ENCODE measurements at regions not wholly inside any gene's neighbourhood (a gene's known extent, or its start where the extent isn't known, plus 50 kb on each side); places are given as distances from the start of the nearest gene placed in this dataset.

- DNase-seq (ENCODE audit: low read depth in 3 of 3), result peak in 1 of 3 donors; percentile 3
These were observed 124.3 kb downstream of the TRIM29 start for GRCh38 chr11:120013325-120014250.

DNA sequence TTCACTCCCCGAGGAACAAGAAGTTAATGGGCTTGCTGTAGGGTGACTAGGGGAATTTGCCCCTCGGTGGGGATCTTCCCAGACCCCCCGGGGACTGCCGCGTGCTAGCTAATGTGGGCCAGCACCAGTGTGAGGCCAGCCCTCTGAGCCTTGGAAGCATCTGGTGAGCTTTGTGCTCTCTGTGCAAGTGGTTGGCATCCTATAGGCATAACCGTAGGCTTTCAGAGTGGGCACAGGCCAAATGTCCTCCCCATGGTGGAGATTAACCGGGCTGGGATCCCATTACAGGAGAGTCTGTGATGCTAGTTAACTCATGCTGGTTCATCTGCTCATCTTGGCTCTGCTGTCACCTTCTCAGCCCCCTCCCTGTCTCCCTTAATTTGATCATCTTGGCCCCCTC lies 125.7 kb downstream of the TRIM29 start:
- DNase-seq (ENCODE audit: low read depth in 3 of 3), result no peak

DNA sequence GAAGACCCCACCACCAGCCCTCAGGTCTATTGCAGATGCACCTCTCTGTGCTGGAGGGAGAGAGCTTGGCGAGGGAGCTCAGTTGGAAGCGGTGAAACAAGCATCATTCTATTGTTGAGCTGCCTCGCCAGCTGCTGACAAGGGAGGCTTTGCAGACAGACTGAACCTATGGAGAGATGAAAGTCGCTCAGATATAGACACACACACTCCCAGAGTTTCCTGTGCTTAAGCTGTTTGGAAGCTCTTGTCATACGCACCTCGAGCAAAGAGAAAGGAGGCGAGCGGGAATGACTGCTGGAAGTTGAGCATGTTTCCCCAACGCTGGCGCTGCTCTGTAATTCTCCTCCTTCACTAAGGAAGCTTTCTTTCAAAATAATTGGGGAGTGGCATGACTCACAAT lies 126.1 kb downstream of the TRIM29 start:
- no peak for DNase-seq (ENCODE audit: low read depth in 3 of 3)

DNA sequence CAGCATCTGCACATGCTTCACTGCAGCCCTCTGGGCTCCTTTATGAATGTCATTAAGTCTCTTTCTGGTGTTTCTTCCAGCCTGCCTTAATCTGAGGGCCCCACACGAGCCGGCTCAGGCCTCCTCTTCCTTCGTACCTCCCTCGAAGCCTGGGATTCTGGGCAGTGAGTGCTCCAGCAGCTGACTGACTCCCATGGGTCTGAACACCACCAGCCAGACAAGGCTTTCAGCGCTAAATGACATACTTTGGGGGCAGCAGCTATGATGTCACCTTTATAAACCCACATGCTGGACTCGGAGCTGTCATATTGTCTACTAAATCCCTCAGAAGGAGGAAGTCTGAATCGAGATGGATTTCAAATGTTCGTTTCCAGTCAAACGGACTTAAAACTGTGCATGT lies 127.1 kb downstream of the TRIM29 start:
- DNase-seq (ENCODE audit: low read depth in 3 of 3), result no peak

DNA sequence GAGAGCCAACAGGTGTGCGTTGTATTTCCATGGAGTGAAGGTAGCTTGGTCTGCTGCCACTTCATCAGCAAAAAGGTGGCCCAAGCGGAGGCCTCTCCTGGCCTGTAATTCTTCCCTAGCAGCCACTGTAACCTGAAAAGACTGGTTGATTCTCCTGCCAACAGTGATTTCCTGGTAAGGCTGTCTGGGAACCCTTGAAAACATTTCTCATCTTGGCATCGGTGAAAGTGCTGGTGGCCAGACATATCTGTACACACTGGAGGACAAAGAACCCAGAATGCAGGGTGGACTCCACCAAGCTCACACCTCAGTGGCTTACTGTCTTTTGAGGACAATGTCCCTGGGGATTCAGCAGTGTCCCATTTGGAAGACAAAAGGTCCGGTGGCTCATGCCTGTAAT lies 128.0 kb downstream of the TRIM29 start:
- DNase-seq (ENCODE audit: low read depth in 3 of 3), result no peak

GRCh38 chr11:120007144-120007543 lies 130.8 kb downstream of the TRIM29 start:
- no peak for DNase-seq (ENCODE audit: low read depth in 3 of 3)

DNA sequence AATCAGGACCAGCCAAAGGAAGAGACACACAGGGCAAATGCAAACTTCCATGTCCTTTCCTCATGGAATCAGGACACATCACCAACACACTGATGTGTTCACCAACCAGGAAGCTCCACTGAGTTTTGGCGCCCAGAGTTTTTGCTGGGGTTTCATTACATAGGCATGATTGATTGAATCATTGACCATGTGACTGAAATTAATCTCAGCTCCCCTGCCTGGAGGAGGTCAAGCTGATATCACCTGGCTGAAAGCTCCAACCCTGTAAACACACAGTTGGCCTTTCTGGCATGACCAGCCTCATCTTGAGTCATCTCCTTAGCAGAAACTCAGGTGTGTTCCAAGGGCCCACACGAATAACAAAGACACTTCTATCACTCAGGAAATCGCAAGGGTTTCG lies 133.2 kb downstream of the TRIM29 start:
- no peak for DNase-seq (ENCODE audit: low read depth in 3 of 3)

- DNase-seq (ENCODE audit: low read depth in 3 of 3), result no peak
These were observed 136.5 kb downstream of the TRIM29 start for GRCh38 chr11:120001178-120002090.

DNA sequence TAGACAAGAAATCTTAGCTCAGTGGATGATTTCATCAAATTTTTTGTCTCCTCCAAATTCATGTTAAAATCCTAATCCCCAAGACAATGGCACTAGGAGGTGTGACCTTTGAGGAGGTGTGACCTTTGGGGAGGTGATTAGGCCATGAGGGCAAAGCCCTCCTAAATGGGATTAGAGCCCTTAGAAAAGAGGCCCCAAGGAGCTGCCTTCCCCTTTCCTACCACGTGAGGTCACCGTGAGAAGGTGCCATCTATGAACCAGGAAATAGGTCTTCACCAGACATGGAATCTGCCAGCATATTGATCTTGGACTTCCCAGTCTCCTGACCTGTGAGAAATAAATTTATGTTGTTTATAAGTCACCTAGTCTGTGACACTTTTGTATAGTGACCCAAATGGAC lies 138.7 kb downstream of the TRIM29 start:
- DNase-seq (ENCODE audit: low read depth in 3 of 3), result no peak

DNA sequence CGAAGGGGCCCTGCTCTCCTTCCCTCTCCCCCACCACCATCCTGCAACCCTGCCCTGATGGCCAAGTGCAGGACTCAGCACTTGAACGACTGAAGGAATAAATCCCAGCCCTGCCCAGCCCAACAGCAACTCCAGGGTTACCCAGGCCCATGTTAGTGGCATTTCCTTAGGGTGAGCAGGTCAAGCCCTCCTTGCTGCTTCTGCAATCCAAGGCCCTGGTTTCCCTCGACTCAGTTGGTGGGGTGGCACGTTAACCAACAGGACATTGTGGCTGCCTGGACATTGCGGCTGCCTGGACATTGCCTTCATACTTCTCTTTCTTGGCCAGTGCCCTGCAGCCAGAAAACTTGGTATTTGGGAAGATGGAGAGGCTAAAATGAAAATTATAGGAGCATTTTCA lies 141.4 kb downstream of the TRIM29 start:
- DNase-seq (ENCODE audit: low read depth in 3 of 3), result no peak

- DNase-seq (ENCODE audit: low read depth in 3 of 3), result no peak
These were observed 142.0 kb downstream of the TRIM29 start for GRCh38 chr11:119995730-119996491.

GRCh38 chr11:119993722-119994121 lies 144.2 kb downstream of the TRIM29 start:
- no peak for DNase-seq (ENCODE audit: low read depth in 3 of 3)

DNA sequence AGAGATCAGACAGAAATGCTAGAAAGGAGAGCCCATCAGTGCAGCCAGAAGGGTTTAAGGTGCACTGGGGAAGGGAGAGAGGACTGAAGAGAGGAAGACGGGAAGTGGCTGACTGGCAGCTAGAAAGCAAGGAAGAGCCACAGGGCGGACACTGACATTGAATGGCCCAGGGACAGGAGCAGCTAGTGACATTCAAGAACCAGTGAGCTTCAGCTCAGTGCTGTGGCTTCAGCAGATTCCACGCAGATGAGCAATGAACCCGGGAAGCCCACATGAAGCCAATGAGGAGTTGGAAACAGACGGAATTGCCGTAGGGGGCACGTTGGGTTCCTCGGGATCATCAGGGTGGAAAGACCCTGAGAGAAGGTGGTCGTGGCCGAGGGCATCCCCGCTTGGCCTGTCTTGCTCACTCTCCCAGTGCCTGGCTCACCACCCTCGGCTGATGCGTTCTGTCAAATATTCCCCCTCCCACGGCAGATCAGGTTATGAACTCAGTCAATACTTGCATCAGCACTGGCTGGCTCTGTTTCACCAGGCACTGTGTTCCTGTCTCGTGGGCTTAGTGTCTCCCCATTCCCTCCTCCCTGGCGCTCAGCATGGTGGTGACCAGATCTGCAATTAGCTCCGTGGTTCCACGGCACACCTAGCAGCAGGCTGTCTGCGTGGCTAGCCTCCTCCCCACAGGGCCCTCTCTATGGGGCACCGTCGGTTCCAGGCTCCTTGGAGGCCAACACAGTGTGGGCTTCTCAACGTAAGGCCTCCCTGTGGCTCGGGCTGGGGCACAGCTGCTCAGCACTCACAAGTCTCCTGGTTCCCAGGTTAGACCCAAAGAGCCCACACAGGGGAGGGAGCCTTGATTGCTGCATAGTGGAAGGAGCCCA lies 145.5 kb downstream of the TRIM29 start:
- no peak for DNase-seq (ENCODE audit: low read depth in 3 of 3)

DNA sequence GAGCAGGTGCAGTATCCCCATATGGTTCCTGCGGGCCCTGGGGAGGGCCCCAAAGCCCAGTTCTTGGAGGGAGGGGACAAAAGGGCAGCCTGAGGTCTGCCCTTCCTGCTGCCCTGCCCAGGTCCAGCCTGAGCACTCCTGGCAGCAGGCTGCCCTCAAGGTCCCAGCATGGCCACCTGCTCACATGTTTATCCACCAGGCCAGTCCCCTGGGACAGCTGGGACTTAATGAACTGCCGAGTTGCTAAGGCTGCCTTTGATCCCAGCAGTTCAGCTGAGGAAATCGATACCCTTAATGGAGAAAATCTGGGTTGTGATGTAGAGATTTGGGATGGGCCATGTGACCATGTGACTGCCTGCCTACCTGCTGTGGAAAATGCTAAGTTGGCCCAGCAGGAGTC lies 146.2 kb downstream of the TRIM29 start:
- no peak for DNase-seq (ENCODE audit: low read depth in 3 of 3)

GRCh38 chr11:119991022-119991404 lies 146.9 kb downstream of the TRIM29 start:
- no peak for DNase-seq (ENCODE audit: low read depth in 3 of 3)

GRCh38 chr11:119990309-119991021 lies 147.4 kb downstream of the TRIM29 start:
- no peak for DNase-seq (ENCODE audit: low read depth in 3 of 3)

GRCh38 chr11:119989159-119989821 lies 148.6 kb downstream of the TRIM29 start:
- DNase-seq (ENCODE audit: low read depth in 3 of 3), result no peak

DNA sequence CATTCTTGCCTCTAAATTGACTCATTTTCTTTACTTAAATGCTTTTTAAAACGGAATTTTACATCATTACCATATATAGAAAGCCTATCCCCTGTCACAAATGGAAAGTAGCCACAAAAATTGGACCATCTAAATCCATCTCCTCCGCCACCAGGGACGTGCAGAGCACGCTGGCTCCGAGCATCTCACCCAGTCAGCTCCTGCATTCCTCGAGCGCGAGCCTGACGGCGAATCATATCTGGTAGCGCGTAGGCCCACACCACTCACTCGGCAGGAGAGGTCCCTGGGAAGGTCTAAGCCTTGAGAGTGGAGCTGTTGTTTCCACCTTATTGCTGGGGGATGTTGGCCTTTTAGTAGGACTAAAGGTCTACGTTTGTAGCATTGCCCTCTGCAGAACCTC lies 152.4 kb downstream of the TRIM29 start:
- no peak for DNase-seq (ENCODE audit: low read depth in 3 of 3)

DNA sequence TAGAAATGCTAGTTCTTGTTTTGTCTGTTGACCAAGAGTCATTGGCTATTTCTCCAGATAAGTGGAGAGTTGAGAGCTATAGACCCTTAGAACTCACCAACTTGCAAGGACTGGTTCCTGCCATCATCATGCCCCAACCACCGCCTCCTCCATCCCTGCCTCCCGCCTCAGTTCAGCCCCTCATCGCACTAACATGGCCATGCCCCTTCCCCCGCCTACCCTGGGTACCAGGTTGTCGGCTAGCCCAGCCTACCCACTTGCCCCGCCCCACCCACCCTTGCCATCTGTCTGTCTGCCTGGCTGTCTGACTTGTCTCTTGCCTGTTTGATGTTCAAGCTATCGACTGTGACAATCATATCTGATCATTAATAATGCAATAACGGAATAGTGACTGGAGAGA lies 154.1 kb downstream of the TRIM29 start:
- no peak for DNase-seq (ENCODE audit: low read depth in 3 of 3)

- no peak for DNase-seq (ENCODE audit: low read depth in 3 of 3)
These were observed 154.6 kb downstream of the TRIM29 start for GRCh38 chr11:119983240-119983732.

Measured in stimulated activated CD4-positive, alpha-beta T cell treated with anti-CD3 and anti-CD28 coated beads, TNF-alpha, amount 100 ng/mL, for 48 hours (primary cell).